ENCODE measurements at regions not wholly inside any gene's neighbourhood (a gene's known extent, or its start where the extent isn't known, plus 50 kb on each side); places are given as distances from the start of the nearest gene placed in this dataset.
"Not testable (repeated sequence)": the region's sequence is repeated elsewhere in the genome, so short reads cannot be mapped to it uniquely, and the experiment has no call there.

DNA sequence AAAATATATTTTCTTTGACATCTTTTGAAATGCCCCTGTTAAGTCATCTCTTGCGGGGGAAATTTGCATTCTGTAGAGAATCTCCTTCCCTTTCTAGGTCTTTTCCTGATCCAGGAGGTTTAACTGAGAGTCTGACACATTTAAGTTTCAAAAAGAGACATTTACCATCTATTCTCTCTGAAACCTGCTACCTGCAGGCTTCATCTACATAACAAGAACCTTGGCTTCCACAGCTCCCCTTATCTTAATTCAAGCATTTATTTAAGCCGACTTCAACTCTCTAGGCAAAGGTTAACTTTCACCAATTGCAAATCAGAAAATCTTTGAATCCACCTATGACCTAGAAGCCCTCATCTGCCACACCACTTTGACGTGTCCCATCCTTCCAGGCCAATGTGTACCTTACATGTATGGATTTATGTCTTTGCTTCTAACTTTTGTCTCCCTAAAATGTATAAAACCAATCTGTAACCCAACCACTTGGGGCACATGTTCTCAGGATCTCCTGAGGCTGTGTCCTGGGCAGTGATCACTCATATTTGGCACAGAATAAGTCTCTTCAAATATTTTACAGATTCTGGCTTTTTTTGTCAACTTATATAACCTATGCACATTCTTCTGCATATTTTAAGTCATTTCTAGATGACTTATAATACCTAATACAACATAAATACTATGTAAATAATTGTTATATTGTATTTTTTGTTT, 666.7 kb downstream of the UTRN start:
- no peak for DNase-seq

DNA sequence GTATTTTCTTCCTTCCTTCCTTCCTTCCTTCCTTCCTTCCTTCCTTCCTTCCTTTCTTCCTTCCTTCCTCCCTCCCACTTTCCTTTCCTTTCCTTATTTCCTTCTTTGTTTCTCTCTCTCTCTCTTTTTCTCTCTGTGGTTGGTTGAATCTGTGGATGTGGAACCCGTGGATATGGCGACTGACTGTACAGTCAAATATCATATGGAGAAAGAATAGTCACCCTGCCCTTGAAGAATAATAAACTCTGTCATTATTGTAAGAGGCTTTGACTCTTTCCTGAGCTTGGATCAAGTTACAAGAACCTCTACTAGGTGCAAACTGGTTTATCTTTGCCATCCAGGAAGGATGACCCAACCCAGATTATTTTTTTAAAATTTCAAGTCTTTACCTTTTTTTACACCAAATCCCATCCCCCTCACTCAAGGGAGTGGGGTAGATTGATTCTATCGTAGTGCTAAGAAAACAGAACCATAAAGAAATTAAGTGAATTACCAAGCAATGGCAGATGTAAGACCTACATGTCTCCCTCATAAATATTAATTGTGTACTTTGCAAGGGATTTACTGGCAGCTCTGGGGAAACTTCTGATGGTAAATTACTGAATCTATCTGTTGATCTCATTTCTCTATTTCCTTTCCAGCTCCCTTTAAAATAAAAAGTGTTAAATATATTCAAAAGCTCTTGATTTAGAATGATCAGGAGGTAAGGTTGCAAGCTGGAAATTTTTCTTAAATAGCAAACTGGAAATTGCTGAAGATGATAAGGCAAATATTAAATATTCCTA, 667.5 kb downstream of the UTRN start:
- DNase-seq = no peak

DNA sequence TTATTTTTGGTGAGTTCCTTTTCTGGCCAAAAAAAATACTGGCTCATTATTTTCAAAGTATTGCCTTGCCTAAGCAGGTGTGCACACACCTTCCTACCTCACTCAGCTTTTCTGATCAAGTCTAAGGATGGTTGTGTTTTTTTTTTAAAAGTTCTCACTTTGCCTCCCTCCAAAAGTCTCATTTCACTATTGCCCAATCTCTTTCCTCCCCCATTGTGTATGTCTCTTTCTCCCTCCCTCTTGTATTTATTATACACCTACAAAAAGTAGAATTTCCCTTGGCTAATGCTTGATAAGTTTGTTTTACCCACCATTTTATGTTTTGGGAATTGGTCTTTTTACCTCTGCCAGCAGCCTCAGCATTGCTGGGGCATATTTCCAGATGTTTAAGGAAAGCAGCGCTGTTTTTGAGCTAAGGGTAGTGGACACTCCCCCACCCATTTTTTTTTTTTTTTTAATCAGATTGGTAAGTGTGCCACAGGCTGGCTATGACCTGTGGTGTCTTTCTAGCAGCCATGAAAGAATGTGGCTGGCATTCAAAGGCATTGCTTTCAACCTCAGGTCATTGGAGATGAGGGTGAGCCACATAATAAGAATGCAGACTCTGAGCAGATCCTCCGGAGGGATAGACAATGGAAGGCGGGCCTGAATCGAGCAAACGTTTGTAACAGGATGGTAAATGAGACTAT, 668.6 kb downstream of the UTRN start:
- no peak for DNase-seq

DNA sequence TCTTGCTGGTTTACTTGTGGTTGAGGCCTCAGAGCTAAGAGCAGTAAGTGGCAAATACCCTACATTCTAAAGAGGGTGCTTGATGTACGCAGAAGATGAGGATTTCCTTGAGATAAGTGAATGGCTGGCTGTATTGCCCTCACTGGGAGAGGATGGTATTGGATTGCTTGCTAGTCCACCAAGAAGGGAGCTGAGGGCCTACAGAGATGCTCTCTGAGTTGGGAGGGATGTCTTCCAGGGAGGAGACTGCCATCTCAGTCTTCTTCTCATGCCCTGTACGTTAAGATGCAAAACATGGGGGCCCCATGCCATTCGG, 669.1 kb downstream of the UTRN start:
- DNase-seq = no peak

DNA sequence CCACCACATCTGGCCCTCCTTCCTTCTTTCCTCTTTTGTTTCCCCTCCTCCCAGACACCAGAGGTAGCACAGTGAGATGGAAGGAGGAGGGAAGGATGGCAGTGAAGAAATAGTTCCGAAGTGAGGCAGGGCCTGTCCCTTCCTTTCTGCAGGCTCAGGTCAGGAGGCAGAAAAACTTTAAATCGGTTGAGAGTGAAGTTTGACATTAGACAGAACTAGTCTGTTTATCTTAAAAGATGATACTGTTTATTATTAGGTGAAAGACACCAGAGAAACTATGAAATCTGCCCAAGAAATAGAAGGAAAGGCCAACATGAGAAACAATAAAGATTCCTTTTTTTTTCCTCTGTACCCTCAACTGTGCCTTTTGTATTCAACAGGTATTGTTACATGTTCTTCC, 670.3 kb downstream of the UTRN start:
- no peak for DNase-seq

DNA sequence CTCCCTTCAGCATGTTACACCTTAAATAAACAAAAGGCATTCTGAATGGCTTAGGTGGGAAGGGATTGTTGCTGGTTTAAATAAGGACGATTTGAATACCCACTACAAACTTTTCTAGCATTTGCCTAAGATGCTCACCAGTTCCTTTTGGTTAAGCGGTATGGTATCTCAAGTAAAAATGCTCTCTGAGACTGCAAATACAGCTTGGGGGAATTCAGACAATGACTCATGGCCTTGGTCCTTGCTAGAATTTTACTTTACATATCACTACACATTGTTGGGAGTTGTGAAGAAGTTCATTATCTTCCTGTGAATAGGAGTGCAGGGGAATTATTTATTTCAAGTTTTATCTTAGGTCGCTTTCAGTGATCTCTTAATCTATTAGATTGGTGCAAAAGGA, 670.7 kb downstream of the UTRN start:
- no peak for DNase-seq

DNA sequence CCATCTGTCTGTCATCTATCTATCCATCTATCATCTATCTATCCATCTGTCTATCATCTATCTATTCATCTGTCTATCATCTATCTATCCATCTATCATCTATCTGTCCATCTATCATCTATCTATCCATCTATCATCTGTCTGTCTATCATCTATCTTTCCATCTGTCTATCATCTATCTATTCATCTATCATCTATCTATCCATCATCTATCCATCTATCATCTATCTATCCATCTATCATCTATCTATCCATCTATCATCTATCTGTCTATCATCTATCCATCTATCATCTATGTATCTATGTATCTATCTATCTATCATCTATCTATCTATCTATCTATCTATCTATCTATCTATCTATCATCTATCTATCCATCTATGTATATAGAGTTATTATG, 671.6 kb downstream of the UTRN start:
- DNase-seq = not testable (repeated sequence)

DNA sequence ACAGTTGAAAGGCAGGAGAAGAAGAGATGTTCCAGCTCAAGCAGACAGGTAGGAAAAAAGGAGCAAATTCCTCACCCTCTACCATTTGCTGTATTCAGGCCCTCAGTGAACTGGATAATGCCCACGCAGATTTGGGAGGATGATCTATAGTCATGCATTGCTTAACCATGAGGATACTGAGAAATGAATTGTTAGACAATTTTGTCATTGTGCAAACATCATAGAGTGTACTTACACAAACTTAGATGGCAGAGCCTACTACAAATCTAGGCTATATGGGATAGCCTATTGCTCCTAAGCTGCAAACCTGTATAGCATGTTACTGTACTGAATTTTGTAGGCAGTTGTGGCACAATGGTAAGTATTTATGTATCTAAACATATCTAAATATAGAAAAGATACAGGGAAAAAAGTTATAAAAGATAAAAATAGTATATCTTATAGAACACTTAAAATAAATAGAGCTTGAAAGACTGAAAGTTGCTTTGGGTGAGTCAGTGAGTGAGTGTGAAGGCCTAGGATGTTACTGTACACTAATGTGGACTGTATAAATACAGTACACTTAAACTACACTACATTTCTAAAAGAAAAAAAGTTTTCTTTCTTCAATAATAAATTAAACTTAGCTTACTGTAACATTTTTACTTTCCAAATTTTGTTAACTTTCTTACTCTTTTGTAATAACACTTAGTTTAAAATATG, 672.3 kb downstream of the UTRN start:
- DNase-seq = no peak

DNA sequence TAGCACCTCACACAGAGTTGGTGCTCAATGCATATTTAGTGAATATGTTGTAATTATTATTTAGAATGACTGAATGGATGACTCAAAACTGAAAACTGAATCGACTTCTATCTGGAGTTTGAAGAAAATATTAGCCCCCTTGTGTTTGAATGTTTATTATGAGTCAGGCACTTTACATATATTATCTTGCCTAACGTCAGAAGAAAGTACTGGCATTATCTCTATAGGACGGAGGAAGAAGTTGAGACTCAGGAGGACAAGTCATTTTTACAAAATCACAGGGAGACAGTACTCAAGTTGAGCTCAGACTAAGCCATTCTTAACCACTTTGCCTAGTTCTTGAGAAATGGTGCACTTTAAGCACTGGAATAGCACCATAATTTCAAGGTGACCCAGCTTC, 684.0 kb downstream of the UTRN start:
- no peak for DNase-seq

DNA sequence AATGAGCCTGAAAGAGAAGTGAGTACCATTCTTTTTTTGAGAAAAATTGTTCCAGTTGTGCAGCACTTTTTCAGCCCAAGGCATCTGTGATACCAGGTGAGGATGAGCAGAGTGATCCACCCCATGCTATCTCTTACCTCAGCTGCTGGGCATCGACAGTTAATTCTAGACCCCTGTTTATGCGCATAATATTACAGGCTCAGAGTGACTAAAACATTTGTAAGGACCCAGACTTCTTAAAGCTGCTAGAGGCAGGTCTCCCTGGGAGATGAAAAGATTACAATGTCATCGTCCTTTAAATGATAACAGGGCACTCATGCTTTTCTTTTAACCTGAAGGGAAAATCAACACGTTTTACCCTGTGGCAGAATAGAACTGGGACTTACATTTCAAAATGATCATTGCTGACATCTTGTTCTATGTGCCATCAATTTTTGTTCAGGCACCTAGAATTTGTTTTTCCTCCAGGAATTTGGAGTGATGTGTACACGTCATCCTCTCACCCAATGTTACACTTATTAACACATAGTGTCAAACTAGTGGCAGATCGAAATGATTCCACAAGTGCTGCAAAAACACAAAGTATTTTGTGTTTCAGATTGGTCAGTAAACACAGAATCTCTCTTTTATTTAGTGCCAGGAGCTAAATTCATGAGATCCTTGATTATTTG, 684.6 kb downstream of the UTRN start:
- no peak for DNase-seq

DNA sequence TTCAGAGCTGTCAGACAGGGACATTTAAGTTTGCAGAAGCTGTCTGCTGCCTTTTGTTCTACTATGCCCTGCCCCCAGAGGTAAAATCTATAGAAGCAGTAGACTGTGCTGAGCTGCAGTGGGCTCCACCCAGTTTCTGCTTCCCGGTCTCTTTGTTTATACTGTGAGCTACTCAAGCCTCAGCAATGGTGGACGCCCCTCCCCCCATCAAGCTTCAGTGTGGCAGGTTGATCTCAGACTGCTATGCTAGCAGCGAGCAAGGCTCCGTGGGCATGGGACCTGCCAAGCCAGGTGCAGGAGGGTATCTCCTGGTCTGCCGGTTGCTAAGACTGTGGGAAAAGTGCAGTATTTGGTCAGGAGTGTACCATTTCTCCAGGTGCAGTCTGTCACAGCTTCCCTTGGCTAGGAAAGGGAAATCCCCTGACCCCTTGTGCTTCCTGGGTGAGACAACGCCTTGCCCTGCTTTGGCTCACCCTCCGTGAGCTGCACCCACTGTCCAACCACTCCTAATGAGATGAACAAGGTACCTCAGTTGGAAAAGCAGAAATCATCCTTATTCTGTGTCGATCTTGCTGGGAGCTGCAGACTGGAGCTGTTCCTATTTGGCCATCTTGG, 692.2 kb downstream of the UTRN start:
- DNase-seq = not testable (repeated sequence)

DNA sequence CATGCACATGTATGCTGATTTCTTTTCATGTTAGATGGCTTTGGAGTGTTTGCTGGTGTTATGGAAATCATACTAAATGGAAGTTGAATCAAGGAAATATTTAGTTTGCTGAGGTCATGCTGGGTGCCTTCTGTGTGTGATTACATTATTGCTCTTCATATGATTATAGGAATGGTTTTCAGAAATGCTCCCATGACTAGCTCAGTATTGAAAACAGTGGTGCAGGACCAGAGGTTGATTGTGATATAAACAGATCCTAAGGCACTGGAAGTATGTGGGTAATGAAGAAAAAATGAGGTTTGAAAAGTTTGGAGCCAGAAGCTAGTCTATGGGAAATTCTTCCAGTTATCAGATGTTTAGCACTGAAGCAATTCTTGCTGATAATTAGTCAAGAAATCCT, 693.1 kb downstream of the UTRN start:
- DNase-seq = no peak

DNA sequence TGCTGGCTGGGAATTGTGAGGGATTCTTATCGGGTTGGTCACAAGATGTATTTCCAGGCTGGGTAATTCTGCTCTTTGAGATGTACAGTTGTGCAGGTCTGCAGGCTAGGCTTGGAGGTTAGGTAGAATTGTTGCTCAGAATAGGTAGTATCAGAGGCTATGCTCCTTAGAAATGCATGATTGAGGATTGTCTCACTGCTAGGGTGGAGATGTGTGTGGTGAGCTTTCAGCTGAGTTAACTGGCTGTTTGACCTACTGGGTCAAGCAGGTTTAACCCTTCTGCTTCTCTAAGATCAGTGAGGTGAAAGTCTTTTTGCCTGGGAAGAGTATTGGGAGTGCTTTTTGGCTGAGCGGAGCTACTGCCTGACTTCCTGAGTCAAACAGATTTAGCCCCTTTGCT, 701.1 kb downstream of the UTRN start:
- no peak for DNase-seq

DNA sequence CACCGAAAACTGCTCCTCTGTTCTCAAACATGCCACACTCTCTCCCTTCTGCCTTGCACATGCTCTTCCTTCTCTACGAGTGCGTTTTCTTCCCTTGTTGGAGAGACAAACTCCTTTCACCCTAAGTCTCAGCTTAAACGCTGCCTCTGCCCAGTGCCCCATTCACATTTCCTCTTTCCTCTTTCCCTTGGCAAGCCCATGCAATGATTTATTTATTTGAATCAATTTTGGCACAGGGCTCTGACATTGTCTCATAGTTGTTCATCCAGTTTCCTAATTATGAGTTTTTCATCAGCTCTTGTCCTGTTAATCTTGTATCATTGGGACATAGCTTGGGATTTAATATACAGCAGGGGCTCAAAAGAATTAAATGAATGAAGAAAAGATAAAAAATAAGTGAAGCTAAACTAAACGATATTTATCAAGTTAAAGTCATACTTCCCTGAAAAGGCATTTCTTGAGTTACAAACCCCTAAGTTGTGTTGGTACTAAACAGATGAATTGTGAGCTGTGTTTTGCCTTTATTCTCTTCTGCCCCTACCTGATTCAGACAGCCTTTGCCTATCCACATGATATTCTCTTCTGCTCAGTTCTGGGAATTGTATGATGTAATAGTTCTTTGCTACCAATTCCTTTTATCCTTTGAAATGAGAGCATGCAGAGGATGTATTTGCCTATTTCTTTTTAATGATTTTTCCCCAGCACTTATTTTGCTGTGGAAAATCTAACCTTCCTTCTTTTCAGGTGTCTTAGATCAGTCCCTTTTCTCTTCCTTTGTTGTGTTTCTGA, 704.4 kb downstream of the UTRN start:
- no peak for DNase-seq

DNA sequence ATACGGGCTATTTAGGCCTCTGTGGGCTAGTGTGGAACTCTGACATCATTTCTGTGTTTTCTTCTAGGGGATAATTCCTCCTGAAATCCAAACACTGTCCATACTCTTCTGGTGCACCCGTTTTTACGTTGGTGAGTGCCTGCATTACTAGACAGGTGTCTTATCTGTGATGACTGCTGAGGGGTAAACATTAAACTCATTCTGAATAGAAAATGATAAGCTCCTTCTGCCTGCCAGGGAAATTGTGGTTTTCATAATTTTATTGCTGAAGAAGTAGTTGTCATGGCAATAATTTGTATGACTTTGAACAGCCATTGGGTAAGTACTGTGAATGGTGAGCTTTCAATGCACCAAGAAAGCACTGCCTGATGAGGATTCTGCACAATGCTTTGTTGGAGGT, 705.6 kb downstream of the UTRN start:
- no peak for DNase-seq

DNA sequence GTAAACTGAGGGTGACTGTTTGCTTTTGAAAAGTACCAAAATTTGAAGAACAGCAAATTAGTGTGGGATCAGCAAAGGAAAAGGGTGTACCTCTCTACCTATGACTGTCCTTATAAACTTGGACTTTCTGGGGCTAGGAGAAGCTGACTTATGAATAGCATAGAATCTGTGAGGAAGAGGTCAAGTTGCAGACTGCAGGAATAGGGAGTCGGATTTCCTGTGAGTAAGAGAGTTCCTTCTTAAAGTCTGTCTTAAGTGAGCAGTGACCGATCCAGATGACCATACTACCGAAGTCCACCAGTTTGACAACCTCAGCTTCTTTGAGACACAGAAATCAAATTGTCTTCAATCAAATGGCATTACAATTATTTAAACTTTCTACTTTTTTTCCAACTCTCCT, 708.7 kb downstream of the UTRN start:
- DNase-seq = no peak

DNA sequence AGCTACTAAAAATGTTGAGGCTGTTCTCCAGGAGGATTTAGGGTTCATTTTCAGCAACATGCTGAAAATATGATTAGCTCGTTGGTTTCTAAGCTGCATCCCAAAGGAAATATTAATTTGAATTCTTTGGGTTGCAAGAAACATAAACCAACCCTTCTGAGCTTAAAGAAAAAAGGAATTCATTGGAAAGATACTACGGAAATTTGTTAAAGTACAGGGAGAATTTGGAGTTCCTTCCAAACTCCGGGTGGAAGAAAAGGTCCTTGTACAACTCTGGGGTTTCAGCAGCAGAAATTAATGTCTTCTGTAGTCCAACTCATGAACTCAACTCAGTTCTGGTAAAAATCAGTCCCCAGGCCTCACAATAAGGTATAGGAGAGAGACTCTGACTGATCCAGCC, 712.9 kb downstream of the UTRN start:
- no peak for DNase-seq

DNA sequence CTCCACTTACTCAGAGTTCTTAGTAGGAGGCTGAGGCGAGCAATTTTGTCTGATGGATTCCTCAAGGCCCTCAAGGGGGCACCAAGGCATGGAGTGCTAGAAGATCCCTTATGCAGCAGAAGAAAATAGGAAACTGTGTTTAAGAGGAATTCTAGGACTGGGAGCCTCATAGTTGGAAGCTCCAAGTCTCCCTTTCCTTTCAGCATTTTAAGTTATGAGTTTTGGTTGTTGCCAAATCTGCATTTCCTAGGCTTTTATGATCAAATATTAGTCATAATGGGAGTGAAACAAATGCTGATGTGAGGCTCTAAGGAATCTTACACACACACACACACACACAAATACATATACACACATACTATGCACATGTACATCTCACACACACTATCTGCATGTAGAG, 714.0 kb downstream of the UTRN start:
- DNase-seq = no peak

DNA sequence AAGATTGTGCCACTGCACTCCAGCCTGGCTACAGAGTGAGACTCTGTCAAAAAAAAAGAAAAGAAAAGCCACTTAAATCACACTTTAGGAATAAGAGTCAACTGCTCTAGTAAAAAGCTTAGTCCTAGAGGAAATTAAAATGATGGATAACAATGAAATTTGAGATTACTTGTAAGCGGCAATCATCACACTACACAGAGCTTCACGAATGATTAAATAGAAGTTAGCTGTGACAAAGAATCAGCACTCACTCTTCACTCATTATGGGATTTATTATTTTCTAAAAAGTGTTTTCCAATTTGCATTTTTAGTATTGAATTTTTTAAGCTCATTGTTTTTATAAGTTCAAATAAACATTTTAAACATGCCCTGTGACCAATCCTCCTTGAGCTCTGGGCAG, 718.0 kb downstream of the UTRN start:
- DNase-seq = no peak

DNA sequence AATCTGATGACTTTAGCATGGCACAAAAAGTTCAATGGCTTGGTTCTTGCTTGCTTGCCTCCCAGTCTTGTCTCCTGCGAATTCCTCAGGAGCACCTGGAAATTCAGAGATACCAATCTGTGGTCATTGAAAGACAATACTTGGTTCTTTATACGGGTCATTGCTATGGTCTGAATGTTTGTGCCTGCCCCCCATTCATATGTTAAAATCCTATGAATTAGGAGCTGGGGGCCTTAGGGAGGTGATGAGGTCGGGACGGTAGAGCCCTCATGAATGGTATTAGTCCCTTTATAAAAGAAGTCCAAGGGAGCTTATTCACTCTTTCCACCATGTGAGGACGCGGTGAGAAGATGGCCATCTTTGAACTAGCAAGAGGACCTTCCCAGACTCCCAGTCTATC, 721.8 kb downstream of the UTRN start:
- DNase-seq = no peak

DNA sequence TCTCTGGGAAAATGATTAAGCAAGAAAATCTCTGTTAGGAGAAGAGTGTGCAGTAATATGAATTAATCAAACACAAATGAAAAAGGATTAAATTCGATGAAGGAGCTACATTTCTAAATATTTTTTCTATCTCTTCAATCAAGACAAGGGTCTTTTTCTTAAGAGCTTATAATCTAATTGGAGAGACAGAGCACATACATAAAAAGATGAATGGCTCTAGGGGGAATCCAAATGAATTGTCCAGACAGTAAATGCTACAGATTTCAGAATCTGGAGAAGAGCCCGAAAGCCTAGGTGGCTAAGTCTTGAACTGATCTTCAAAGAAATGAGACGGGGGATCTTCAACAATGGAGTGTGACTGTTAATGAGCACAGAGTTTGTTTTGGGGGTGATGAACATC, 723.6 kb downstream of the UTRN start:
- no peak for DNase-seq

DNA sequence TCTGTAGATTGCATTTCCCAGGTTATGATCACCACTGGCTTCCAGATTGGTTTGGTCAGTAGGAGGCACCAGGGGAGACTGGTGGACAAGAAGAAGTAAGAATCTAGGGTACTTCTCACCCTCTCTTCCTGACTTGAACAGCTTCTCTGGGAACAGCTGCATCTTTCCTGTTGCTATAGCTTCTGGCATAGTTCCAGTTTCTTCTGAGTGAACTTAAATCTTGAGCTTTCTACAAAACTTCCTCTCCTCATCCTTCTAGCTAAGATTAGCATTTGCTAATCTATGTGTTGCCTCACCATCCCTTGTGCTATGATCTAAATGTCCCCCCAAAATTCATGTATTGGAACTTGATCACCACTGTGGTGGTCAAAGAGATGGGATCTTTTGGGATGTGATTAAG, 724.6 kb downstream of the UTRN start:
- no peak for DNase-seq

Measured in SHP77 treated with DMSO at 0.1 percent for 48 hours (cell line).